HepG2 (cell line): ENCODE measurements at regions not wholly inside any gene's neighbourhood (a gene's known extent, or its start where the extent isn't known, plus 50 kb on each side); places are given as distances from the start of the nearest gene placed in this dataset.

Experiments used
- ATF1 ChIP-seq: IDR thresholded peaks from 2 replicates; pipeline ENCODE4 v1.6.1; 2016; ENCODE audit warnings: mild to moderate bottlenecking, control low read depth
- SIN3A ChIP-seq: IDR thresholded peaks from 2 replicates; pipeline ENCODE4 v1.6.1; 2011; ENCODE audit warnings: low read depth, mild to moderate bottlenecking, control low read depth, low read length, borderline replicate concordance
- ZNF235 ChIP-seq: sonication (generic); formaldehyde crosslinking; IDR thresholded peaks from 2 replicates; pipeline ENCODE4 v1.8.1; 2023; ENCODE audit warnings: mild to moderate bottlenecking, missing genetic modification reagents, borderline replicate concordance
- small RNA-seq, 3 experiments: library from RNA; depleted of rRNA; stranded (forward); fragments of <200 nt; gene quantifications; one replicate each; pipeline ENCODE3, GENCODE V24; 2012; ENCODE audit warnings: low read depth in 2 of 3, low replicate concordance in 1 of 3; ENCODE audit not compliant: insufficient read length in 3 of 3, insufficient read depth in 2 of 3

DNA sequence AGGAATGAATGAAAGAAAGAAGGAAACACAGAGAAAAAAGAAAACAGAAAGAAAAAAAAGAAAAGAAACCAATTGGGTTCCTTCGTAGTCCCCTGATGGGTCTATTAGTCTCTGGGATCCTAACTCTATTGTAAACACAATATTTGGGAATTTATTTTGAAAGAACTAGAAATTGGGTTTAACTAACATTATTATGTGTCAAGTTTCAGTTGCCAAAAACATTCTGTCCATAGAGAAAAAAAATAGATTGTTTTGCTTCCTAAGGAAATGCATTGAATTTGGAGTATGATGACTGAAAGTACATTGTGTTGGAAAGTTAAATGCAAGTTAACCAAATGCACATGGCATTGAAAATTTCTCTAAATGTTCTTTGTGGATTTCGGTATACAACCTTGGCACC, 52.8 kb upstream of the PPP1R12A start (continued):
- TF ChIP-seq SIN3A (no peak), ATF1 (CRISPR knock-in tag) (no peak), ZNF235 (CRISPR knock-in tag) (no peak)

Small RNA genes in the stretch of these regions (small RNA-seq; reads per million reads assigned to genes)
- 0 reads per million in 3 experiments for gene SNRPGP20
